OCI-LY1 (cell line): ENCODE measurements at regions not wholly inside any gene's neighbourhood (a gene's known extent, or its start where the extent isn't known, plus 50 kb on each side); places are given as distances from the start of the nearest gene placed in this dataset.

ENCODE experiments used
- CTCF ChIP-seq: fragments of 200-600 bp; sonication (generic), shearing (Covaris generic); IDR thresholded peaks from 2 replicates; pipeline ENCODE4 v1.5.1; 2017; ENCODE audit warnings: mild to moderate bottlenecking, antibody characterized with exemption, low read length, moderate library complexity, mixed read lengths
- EZH2 ChIP-seq: fragments of 200-600 bp; sonication (generic), shearing (Covaris generic); IDR thresholded peaks from 2 replicates; pipeline ENCODE4 v1.8.0; 2017; ENCODE audit warnings: borderline replicate concordance, mixed run types, mild to moderate bottlenecking, antibody characterized with exemption, low read length, moderate library complexity, mixed read lengths

GRCh38 chr6:53723331-53723730 is 57.8 kb upstream of the KLHL31 start:
- TF ChIP-seq CTCF (no peak), EZH2 (no peak)
